ENCODE measurements at regions not wholly inside any gene's neighbourhood (a gene's known extent, or its start where the extent isn't known, plus 50 kb on each side); places are given as distances from the start of the nearest gene placed in this dataset.

GRCh38 chr12:19938491-19938890 is 429.8 kb upstream of the PDE3A start:
- TF ChIP-seq TAF1 (IDR thresholded peaks at IDR 0.05; ENCODE audit: borderline replicate concordance, low read depth, low read length) = no peak
- no peak for TF ChIP-seq POLR2A (IDR thresholded peaks at IDR 0.05; ENCODE audit: low read depth, low read length)

All from GM12892 (cell line).